ENCODE measurements at regions not wholly inside any gene's neighbourhood (a gene's known extent, or its start where the extent isn't known, plus 50 kb on each side); places are given as distances from the start of the nearest gene placed in this dataset.

DNA sequence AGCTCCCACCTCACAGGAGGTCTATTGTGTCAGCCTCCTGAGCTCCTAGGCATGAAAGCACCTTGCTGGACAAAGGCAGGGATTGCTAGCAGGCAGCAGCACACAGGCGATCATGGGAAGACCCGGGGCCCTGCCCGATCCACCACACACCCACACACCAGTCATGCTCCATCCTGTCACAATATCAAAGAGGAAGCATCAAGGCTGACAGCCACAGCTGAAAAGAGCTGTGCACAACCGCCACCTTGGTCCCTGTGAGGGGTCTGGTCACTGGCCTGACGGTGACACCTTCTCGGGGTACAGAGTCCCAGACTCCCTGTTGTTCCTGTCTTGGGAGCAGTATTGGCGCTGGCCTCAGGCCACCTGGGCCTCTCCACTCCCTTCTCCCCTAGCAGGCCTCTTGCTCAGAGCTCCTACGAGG, 89.7 kb upstream of the RET start:
- TF ChIP-seq, protein P1, sequence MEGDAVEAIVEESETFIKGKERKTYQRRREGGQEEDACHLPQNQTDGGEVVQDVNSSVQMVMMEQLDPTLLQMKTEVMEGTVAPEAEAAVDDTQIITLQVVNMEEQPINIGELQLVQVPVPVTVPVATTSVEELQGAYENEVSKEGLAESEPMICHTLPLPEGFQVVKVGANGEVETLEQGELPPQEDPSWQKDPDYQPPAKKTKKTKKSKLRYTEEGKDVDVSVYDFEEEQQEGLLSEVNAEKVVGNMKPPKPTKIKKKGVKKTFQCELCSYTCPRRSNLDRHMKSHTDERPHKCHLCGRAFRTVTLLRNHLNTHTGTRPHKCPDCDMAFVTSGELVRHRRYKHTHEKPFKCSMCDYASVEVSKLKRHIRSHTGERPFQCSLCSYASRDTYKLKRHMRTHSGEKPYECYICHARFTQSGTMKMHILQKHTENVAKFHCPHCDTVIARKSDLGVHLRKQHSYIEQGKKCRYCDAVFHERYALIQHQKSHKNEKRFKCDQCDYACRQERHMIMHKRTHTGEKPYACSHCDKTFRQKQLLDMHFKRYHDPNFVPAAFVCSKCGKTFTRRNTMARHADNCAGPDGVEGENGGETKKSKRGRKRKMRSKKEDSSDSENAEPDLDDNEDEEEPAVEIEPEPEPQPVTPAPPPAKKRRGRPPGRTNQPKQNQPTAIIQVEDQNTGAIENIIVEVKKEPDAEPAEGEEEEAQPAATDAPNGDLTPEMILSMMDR (conservative IDR thresholded peaks at IDR 0.05; ENCODE audit: low read depth, low read length), result no peak
- no peak for TF ChIP-seq EZH2 (IDR thresholded peaks at IDR 0.05; ENCODE audit: borderline replicate concordance, low read depth, low read length, poor library complexity, severe bottlenecking)

Measured in A673 (cell line).